ENCODE measurements at regions not wholly inside any gene's neighbourhood (a gene's known extent, or its start where the extent isn't known, plus 50 kb on each side); places are given as distances from the start of the nearest gene placed in this dataset.

DNA sequence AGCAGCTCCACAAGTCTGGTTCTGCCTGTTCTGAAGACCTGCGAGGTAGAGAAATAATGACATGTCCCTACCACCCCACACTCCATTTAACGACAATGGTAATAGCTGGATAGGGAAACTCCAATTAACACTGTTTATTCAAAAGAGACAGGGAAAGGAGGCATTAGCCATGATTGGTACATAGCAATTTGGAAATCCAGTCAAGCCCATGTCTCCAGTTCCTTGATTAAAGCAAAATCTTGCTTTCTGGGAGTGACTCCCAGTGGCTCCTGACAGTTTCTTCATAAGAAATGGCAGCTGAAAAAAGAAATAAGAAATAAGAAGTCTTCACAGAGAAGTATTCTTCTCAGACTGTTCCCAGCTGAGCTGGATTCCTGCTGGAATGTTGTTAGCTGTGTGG is 140.7 kb upstream of the LYZL2 start:
- no peak for DNase-seq
- in situ Hi-C loops (cut with HindIII; ENCODE audit: low pct_ligation_motif_present, low pct_unique_long_range_greater_than_20kb, low sequenced_read_pairs): no loop called here

DNA sequence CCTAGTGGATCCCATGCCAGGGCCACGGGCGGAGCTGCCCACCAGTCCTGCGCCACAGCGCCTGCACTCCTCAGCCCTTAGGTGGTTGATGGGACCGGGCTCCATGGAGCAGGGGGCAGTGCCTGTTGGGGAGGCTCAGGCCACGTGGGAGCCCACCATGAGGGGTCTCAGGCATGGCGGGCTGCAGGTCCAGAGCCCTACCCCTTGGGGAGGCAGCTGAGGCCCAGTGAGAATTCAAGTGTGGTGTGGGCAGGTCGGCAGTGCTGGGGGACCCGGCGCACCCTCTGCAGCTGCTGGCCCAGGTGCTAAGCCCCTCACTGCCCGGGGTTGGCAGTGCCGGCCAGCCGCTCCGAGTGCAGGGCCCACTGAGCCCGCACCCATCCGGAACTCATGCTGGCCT is 139.8 kb upstream of the LYZL2 start:
- in situ Hi-C loops (cut with HindIII; ENCODE audit: low pct_ligation_motif_present, low pct_unique_long_range_greater_than_20kb, low sequenced_read_pairs): no loop called here
- no peak for DNase-seq

DNA sequence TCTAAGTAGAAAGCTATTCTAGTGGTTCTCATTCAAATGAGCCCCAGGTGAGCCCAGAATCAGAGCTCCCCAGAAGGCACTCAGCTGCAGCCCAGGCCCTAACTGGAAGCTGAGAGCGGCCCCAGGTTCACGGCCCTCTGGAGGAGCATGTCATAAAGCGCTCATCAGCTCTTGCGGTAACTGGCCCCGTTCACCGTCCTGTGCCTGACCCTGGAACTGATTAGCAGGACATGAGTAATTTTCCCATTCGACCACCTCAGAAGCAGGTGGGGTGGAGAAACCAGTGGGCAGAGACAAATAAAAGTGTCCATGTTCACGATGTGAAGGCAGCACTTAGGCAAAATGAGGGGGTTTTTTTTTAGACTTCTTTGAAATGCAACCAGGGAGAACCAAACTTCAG is 136.1 kb upstream of the LYZL2 start:
- no peak for DNase-seq
- in situ Hi-C loops (cut with HindIII; ENCODE audit: low pct_ligation_motif_present, low pct_unique_long_range_greater_than_20kb, low sequenced_read_pairs): no loop called here

DNA sequence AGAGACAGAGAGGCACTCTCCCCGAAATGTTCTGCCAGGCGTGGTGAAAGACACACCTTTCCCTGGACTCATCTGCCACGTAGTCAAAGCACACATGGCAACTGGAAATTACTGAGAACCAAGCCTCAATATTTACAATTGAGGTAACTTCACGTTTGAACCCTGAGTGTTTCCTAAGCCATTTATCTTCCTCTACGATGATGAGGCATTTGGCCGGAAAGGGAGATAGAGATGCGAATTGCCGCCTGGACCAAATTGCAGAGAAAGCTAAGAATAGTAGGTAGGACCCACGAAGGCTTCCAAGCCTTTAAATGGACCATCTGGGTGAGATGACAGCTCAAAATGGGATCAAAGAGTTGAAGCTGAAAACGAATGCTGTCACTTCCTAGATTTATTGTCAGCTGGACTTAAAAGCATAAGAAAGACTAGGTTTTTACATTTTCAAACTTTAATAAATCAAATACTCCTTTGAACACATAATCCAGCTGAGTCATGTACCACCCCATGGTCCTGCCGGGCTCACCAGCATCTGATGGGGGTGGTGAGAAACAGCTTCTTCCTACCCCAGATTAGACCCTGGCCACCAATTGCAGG is 135.6 kb upstream of the LYZL2 start:
- DNase-seq: no peak
- in situ Hi-C loops (cut with HindIII; ENCODE audit: low pct_ligation_motif_present, low pct_unique_long_range_greater_than_20kb, low sequenced_read_pairs): no loop called here

DNA sequence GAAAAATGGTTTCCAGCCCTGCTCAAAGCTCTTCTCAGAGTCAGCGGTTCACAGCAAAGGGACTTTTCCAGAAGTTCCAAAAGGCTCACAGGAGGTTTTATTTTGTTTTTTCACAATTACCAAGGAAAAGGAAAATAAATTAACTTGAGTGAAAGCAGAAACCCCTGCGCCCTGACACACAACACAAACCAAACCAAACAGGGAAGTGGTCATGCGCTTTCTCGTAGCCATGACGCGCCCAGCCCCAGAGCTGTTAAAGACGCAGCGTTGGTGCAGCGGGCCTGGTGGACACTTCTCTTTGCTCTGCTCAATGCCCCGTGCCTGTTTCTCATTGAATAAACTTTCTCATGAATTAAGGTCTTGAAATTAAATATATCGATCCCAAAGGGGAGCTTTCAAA is 134.4 kb upstream of the LYZL2 start:
- no peak for DNase-seq
- in situ Hi-C loops (cut with HindIII; ENCODE audit: low pct_ligation_motif_present, low pct_unique_long_range_greater_than_20kb, low sequenced_read_pairs): no loop called here

DNA sequence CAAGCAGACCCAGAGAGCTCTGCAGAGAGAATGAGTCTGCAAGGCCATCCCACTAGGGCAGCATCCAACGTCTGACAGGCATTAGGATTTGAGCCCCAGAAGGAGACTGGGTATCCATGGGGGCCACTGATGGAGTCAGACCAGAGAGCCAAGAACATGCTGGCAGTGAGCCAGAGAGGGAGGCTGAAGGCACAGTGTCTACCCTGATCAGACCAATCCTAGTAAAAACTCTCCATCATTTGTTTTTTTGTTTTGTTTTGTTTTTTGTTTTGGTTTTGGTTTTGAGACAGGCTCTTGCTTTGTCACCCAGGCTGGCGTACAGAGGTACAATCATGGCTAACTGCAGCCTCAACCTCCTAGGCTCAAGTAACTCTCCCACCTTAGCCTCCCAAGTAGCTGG is 133.1 kb upstream of the LYZL2 start:
- no peak for DNase-seq
- in situ Hi-C loops (cut with HindIII; ENCODE audit: low pct_ligation_motif_present, low pct_unique_long_range_greater_than_20kb, low sequenced_read_pairs): no loop called here

DNA sequence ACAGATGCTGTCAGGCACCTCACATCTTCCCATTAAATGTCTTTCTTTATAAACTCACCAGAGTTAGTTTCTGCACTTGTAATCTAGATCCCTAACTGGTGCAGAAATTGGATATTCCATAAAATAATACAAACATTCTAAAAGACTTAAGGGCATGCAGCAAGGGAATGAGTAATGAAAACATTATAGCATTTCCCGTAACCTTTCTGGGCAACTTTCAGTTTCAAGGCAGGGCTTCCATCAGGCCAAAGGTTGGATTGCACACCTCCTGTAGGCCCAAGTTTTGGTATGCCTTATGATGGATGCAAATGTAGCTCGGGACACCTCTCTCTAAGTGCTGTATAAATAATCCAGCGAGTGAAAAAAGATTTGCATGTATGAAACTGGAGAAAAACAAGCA is 129.9 kb upstream of the LYZL2 start:
- DNase-seq: no peak
- in situ Hi-C loops (cut with HindIII; ENCODE audit: low pct_ligation_motif_present, low pct_unique_long_range_greater_than_20kb, low sequenced_read_pairs): no loop called here

DNA sequence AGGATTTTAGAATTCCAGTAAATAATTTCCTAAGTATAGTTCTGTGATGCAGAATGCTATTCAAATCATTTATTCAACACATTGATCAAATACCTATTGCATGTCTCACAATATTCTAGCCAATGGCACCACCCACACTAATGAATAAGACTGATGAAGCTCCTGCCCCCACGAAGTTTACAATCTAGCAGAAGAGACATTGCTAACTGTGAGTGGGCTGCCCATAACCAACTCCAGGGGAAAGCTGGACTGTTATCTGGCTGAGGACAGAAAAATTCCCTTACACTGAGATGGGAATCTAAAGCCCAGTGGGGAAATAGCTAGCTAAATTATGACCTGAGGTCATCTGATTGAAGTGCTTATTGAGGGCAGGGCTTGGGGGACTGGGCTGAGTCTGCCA is 128.8 kb upstream of the LYZL2 start:
- in situ Hi-C loops (cut with HindIII; ENCODE audit: low pct_ligation_motif_present, low pct_unique_long_range_greater_than_20kb, low sequenced_read_pairs): no loop called here

DNA sequence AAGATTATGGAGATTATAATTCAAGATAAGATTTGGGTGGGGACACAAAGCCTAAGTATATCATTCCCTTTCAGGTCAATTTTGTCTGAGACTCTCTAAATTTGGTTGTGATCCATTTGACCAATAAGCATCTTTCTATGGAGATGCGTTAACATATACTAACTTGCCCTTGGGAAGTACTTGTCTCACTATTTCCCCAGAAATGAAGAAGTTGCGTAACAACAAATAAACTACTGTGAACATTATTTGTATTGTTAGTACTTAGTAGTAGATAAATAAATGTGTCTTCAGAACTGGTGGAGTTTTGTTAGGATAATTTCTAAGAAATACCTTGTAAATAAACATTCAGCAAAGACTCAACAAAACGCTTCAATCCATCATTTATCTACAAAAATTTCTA is 127.3 kb upstream of the LYZL2 start:
- in situ Hi-C loops (cut with HindIII; ENCODE audit: low pct_ligation_motif_present, low pct_unique_long_range_greater_than_20kb, low sequenced_read_pairs): no loop called here
- no peak for DNase-seq

More for the DNA sequence above, 128.8 kb upstream of the LYZL2 start:
- no peak for DNase-seq

DNA sequence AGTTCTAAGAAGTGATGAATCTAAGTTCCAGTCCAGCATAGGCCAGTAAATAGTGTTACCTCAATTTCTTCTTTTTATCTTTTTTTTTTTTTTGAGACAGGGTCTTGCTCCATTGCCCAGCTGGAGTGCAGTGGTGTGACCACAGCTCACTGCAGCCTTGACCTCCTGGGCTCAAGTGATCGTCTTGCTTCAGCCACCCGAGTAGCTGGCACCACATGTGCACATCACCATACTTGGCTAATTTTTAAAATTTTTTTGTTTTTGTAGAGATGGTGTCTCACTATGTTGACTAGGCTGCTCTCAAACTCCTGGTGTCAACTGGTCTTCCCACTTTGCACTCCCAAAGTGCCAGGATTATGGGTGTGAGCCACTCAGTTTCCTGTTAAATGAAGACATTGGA is 126.6 kb upstream of the LYZL2 start:
- in situ Hi-C loops (cut with HindIII; ENCODE audit: low pct_ligation_motif_present, low pct_unique_long_range_greater_than_20kb, low sequenced_read_pairs): no loop called here

DNA sequence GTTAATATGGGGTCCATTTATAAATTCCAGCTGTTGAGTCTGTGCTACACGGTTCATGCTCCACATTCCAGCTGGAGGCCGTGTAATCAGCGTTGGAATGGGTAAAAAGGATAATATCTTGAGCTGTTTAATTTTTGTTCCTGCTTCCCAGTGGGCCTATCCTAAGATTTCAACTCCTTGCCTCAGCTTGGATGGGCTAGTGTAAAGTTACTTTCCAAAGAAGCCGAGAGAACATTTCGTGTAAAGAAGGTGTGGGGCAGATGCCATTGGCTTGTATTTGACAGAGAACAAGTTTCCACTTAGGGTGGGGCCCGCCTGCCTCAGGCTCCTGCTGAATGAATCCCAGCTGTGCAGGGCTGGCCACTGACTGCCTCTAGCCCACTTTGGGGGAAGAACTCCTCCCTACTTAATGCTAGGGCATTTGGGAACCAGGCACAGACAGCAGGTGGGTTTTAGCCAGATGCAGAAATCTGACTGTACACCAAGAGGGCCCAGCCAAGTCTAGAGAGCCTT is 125.9 kb upstream of the LYZL2 start:
- DNase-seq: no peak

More for the DNA sequence above, 126.6 kb upstream of the LYZL2 start:
- no peak for DNase-seq

DNA sequence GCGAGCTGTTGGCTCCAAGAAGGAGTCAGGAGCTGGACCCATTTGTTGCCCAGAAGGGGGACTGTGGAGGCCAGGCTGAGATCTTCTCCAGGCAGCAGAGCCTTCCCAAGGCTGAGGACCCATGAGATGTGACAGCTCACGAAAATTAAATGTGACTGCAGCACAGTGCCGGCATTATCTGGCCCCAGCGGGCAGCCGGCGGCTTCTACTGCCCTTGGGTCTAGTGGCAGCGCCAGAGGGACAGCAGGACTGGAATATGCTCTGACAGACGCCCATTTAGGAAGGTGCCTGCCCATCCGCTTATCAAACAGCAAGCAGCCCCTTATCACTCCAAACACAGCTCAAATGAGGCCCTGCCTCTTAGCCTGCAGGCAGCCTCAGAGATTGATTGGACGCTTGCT is 122.9 kb upstream of the LYZL2 start:
- no peak for DNase-seq
- in situ Hi-C loops (cut with HindIII; ENCODE audit: low pct_ligation_motif_present, low pct_unique_long_range_greater_than_20kb, low sequenced_read_pairs): no loop called here

More for the DNA sequence above, 125.9 kb upstream of the LYZL2 start:
- in situ Hi-C loops (cut with HindIII; ENCODE audit: low pct_ligation_motif_present, low pct_unique_long_range_greater_than_20kb, low sequenced_read_pairs): no loop called here

DNA sequence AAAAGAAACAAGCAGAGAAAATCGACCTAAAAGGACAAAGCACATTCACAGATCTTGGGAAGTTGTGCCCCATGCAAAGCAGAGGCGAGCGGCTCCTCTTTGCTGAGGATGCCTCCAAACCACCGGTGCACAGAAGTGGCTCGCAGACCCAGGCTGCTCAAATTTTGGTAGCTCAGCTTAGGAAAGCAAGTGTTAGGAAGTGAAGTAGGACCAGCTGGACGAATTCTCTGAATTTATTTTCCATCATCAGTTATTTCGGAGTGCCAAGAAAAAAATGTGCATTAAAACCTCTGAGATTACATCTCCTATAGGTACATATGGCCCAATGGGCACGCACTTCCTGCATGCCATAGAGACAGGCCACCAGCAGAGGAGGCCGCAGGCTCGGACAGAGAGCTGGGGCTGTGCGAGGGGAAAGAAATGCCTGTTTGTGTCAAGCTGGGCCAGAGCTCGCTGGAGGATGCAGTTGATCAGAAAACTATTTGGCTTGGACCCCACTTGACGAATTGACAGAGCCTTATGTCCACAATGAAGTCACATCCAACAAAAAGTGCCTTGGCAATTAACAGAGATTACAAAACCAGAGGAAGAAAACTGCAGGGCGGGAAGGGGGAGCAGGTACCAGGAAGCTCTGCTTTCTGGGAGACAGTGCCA is 122.3 kb upstream of the LYZL2 start:
- in situ Hi-C loops (cut with HindIII; ENCODE audit: low pct_ligation_motif_present, low pct_unique_long_range_greater_than_20kb, low sequenced_read_pairs): no loop called here
- DNase-seq: no peak

DNA sequence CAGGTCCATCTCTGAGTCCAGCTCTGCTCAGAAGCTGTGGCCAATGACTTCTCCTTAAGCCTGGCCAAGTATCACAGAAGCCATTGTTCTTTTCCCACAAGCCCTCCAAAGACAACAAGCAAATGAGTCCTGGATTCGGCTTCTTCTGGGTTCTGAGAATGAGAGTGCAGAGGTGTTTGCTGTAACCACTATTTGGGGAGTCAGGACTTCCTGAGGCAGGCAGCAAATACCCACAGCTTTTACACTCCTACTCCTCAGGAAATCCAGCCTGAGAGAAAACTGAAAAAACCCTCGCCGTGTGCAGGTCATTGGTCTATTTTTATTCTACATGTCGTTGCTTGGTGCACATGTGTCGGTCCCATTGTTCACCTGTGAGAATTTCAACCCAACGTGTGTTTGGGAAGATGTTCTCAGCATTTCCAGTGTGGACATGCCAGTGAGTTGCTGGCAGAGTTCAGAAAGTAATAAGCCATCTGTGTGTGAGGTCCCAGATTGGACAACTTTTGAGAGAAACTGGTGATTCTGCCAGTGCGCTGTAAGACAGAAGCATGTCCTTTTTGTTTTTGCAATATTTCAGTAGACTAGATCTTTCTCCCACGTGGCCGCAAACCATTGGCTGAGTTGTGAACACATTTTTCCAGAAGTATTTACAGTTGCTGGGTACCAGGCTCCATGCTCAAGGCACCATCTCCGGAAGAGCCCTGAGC is 121.6 kb upstream of the LYZL2 start:
- in situ Hi-C loops (cut with HindIII; ENCODE audit: low pct_ligation_motif_present, low pct_unique_long_range_greater_than_20kb, low sequenced_read_pairs): no loop called here
- DNase-seq: no peak

DNA sequence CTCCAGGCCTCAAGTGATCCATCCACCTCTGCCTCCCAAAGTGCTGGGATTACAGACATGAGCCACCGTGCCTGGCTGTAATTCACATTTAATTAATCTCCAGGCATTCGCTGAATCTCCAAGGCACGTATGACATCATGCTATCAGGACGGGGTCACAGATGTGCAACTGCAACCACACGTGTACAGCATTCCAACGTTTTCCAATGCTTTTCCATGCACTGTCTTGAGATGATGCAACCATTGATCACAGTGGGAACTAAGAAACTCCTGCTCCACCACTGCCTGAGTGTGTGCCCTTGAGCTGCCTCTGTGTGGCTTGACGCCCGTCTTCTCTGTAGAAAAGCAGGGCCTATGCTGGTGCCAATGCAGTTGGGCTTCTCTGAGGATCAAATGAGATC is 119.8 kb upstream of the LYZL2 start:
- in situ Hi-C loops (cut with HindIII; ENCODE audit: low pct_ligation_motif_present, low pct_unique_long_range_greater_than_20kb, low sequenced_read_pairs): no loop called here

DNA sequence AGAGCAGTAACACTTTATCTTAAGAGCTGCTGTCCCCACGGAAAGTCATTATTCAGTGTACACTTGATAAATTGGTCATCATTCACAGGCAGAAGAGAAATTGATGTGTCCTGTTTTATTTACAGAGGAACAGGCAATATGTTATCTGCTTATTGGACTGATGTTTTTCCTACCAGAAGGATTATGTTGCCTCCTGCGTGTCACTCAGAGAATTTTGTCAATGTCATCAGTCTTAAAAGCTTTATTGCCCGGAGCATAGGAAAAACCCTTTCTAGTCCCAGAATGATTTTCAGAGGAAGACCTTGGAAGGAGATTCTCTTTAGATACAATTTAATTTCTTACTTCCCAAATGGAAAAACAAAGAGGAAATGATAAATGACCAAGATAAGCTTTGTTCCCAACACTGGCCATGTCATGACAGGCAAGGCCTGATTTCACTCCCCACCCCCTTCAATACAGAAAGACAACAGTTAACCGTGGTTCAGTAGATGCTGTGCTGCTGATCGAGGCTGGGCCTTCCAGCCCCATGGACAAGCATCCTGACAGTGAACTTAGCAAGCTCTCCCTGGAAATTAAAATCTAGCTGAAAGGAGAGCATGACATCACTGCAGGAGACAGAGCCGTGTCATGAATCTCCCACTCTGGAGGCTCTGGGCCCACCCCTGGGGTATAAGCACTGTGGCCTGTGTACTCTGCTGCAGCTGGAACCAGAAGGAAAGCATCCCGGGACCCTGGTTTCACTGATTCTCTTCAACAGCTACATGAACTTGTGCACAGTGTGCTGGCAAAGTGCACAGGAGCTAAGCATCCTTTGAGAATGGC is 118.8 kb upstream of the LYZL2 start:
- DNase-seq: no peak
- in situ Hi-C loops (cut with HindIII; ENCODE audit: low pct_ligation_motif_present, low pct_unique_long_range_greater_than_20kb, low sequenced_read_pairs): no loop called here

More for the DNA sequence above, 119.8 kb upstream of the LYZL2 start:
- no peak for DNase-seq

DNA sequence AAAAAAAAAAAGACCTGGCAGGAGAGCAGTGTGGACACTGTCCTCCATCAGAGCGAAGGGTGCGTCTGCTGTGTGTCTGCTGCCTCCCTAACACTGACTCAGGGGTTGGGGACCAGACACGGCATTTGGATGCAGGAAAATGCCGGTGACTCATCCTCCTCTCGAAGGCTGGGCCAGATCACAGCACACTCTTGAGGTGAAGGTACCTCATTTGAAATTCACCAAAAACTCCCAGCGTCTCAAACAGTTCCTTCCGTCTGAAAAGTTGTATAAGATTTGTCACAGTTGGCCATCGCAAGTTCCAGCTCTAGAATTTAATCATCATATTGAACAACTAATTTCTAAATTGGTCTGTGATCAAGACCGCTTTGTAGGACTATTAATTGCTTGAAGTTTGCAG is 118.1 kb upstream of the LYZL2 start:
- in situ Hi-C loops (cut with HindIII; ENCODE audit: low pct_ligation_motif_present, low pct_unique_long_range_greater_than_20kb, low sequenced_read_pairs): no loop called here
- no peak for DNase-seq

DNA sequence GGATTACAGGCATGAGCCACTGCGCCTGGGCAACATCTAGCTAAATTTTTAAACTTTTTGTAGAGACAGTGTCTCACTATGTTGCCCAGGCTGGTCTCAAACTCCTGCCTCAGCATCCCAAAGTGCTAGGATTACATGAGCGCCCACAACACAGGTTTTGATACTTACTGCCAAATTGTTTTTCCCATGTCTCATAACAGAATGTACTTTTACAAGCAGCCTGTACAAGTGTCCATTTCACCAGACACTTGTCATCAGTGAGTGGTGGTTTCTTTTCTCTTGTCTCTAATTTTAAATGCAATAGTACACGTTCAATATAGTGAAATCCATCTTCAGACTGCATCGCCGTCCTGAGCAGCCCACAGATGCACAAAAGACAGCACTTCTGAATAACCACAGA is 116.4 kb upstream of the LYZL2 start:
- in situ Hi-C loops (cut with HindIII; ENCODE audit: low pct_ligation_motif_present, low pct_unique_long_range_greater_than_20kb, low sequenced_read_pairs): no loop called here
- DNase-seq: no peak

DNA sequence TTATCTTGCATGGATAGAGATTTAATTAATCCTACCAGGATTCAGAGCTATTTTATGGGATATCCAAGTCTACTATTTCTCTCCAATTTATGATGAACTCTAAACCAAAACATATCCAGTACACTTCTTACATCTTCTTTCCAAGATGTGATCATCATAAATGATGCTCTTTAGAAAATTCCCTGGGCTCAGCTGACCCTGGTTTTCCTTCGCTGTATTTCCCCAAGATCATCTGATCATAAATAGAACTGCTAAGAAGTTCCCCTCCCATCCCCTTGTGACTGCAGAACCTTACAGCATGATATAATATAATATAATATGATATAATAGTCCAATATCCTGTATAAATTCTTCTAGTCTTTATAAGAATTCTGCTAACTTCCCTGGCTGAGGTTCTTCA is 114.6 kb upstream of the LYZL2 start:
- DNase-seq: no peak
- in situ Hi-C loops (cut with HindIII; ENCODE audit: low pct_ligation_motif_present, low pct_unique_long_range_greater_than_20kb, low sequenced_read_pairs): no loop called here

Data from ACHN (cell line).